ENCODE measurements at regions not wholly inside any gene's neighbourhood (a gene's known extent, or its start where the extent isn't known, plus 50 kb on each side); places are given as distances from the start of the nearest gene placed in this dataset.

DNA sequence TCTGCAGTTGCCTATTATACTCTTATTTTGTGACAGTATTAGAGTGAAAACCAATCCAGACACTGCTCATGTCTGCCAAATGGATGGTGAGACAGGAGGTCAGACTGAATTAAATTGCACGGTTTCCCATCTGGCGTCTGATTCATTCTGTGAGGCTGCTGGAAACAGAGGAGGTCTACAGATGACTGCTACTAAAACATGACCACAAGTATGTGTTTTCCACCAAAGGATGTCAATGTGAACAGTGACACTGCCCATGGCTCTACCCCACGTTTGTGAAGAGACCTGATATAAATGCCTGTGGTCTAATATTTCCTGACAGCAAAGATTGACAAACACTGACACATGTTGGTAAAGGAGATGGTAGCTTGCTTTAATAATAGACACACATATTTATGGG lies 104.3 kb upstream of the ST6GAL2 start:
- Mint-ChIP-seq H3K27me3 (ENCODE audit: low read depth) (no peaks in the 10 kb centered on the region), H3K4me1 (ENCODE audit: low read depth) (no peaks in the 10 kb centered on the region), H3K4me3 (no peak overlapping the region), H3K9me3 (no peaks in the 10 kb centered on the region), H3K27ac (no peak overlapping the region), H3K36me3 (ENCODE audit: insufficient read depth in 2 of 2) (no peaks in the 10 kb centered on the region)
- ATAC-seq (replicated peaks in 1 of 2) (no peak), DNase-seq (no peak)

- no peak for ATAC-seq (replicated peaks in 1 of 2)
- H3K4me1 Mint-ChIP-seq (ENCODE audit: low read depth) = no peaks in the 10 kb centered on the region
- no peak overlapping the region for H3K27ac Mint-ChIP-seq
- no peaks in the 10 kb centered on the region for H3K27me3 Mint-ChIP-seq (ENCODE audit: low read depth)
- H3K9me3 Mint-ChIP-seq = no peaks in the 10 kb centered on the region
- no peaks in the 10 kb centered on the region for H3K36me3 Mint-ChIP-seq (ENCODE audit: insufficient read depth in 2 of 2)
- H3K4me3 Mint-ChIP-seq = no peak overlapping the region
- no peak for DNase-seq
Measured at GRCh38 chr2:106991866-106992265, 105.9 kb upstream of the ST6GAL2 start.

DNA sequence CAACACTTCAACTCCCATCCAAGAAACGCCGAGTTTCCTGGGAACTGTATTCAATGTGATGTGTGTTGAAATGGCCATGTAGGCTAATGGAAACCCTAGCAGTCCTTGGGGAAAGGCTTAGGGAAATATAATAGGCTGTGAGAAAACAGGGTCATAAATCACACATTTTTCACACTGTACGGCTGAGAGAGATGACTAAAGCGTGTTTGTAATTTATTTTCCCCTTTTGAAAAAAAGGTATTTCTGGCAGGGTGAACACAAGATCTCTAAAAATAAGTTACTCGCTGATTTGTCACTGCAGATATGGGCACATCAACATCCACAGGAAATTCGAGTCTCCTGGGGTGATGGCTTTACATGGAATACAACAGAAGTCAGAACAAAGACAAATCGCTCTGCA lies 109.6 kb upstream of the ST6GAL2 start:
- H3K4me3 Mint-ChIP-seq = no peak overlapping the region
- H3K36me3 Mint-ChIP-seq (ENCODE audit: insufficient read depth in 2 of 2) = no peaks in the 10 kb centered on the region
- peaks cover 0 to 2% of the 10 kb centered on the region in 2 donors for H3K9me3 Mint-ChIP-seq
- ATAC-seq (replicated peaks in 1 of 2) = no peak
- no peak overlapping the region for H3K27ac Mint-ChIP-seq
- DNase-seq = no peak
- no peaks in the 10 kb centered on the region for H3K27me3 Mint-ChIP-seq (ENCODE audit: low read depth)
- no peaks in the 10 kb centered on the region for H3K4me1 Mint-ChIP-seq (ENCODE audit: low read depth)

DNA sequence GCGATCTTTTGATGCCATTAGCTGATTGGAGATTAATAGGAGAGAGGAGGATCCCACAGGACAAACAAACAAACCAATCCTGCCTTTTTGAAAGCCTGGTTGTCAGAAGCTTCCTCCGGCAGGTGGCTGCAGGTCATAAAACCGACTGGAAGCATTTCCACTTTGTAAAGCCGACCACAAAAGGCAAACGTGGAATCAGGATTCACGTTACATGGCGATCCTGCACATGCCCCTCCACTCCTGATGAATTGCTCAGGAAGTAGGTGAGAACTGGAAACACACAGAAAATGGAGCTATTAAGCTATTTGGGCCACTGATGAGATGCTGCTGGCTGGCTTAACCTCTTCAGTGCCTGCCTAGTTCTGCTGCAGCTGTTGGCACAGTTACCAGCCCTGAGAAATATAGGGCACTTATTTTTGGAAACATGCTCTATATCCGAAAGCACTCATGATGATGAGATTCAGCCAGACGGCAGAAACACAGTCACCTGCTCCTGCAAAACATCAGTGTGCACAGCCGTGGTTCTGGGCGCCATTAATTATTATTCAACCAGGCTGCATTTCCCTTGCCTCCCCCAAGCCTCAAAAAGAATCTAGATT lies 110.3 kb upstream of the ST6GAL2 start:
- H3K4me3 Mint-ChIP-seq = no peak overlapping the region
- no peaks in the 10 kb centered on the region for H3K4me1 Mint-ChIP-seq (ENCODE audit: low read depth)
- H3K27me3 Mint-ChIP-seq (ENCODE audit: low read depth) = no peaks in the 10 kb centered on the region
- H3K9me3 Mint-ChIP-seq = peaks cover 0 to 2% of the 10 kb centered on the region in 2 donors
- H3K36me3 Mint-ChIP-seq (ENCODE audit: insufficient read depth in 2 of 2) = no peaks in the 10 kb centered on the region
- DNase-seq (no peak), ATAC-seq (replicated peaks in 1 of 2) (no peak)
- H3K27ac Mint-ChIP-seq = no peak overlapping the region

DNA sequence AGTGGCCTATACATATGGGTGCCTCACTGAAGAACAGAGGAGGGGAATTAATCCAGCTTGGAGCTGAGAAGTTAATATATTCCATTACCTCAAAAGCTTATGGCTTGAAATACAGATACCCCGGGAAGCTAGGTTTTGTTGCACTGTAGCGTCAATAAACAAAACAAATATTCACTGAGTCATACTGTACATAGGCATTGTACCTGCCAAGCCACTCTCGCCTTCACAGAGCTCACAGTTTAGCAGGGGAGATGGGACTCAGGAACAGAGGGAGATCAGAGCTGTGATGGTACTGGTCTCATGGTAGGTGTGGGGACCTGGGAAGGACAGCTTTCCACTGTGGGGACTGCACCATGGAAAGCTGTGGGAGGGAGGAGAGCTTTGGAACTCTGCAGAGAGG lies 111.2 kb upstream of the ST6GAL2 start:
- DNase-seq (no peak), ATAC-seq (replicated peaks in 1 of 2) (no peak)
- Mint-ChIP-seq H3K27me3 (ENCODE audit: low read depth) (no peaks in the 10 kb centered on the region), H3K27ac (no peak overlapping the region), H3K4me3 (no peak overlapping the region), H3K9me3 (peaks cover 0 to 2% of the 10 kb centered on the region in 2 donors), H3K36me3 (ENCODE audit: insufficient read depth in 2 of 2) (no peaks in the 10 kb centered on the region), H3K4me1 (ENCODE audit: low read depth) (no peaks in the 10 kb centered on the region)

- no peak for DNase-seq
- H3K4me1 Mint-ChIP-seq (ENCODE audit: low read depth) = no peaks in the 10 kb centered on the region
- H3K36me3 Mint-ChIP-seq (ENCODE audit: insufficient read depth in 2 of 2) = no peaks in the 10 kb centered on the region
Measured at GRCh38 chr2:107001062-107001461, 115.1 kb upstream of the ST6GAL2 start.

DNA sequence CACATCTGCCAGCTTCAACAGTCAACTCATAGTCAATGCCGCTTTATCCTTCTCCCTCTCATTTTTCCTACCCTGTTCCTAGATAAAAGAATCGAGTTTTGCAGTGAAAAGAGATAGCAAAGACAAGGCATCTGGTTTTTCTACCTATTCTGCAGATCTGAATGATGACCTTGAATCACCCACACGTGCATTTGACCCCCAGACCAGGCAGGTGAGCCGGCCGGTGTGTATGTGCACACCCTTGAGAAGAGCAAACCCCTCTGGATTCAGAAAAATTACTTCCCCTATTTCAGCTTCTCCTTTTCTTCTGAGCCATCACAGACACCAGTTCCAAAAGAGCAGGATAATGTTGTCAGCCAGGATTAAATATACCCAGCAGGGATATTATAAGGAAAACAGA lies 115.6 kb upstream of the ST6GAL2 start:
- ATAC-seq (replicated peaks in 1 of 2) = no peak
- Mint-ChIP-seq H3K4me1 (ENCODE audit: low read depth) (no peaks in the 10 kb centered on the region), H3K36me3 (ENCODE audit: insufficient read depth in 2 of 2) (no peaks in the 10 kb centered on the region), H3K27ac (no peak overlapping the region), H3K27me3 (ENCODE audit: low read depth) (no peaks in the 10 kb centered on the region), H3K4me3 (no peak overlapping the region), H3K9me3 (peaks cover 2% of the 10 kb centered on the region in 2 donors)
- DNase-seq = no peak

More at GRCh38 chr2:107001062-107001461, 115.1 kb upstream of the ST6GAL2 start:
- Mint-ChIP-seq H3K9me3 (peaks cover 2% of the 10 kb centered on the region in 2 donors), H3K27ac (no peak overlapping the region), H3K27me3 (ENCODE audit: low read depth) (no peaks in the 10 kb centered on the region), H3K4me3 (no peak overlapping the region)
- ATAC-seq (replicated peaks in 1 of 2) = no peak

DNA sequence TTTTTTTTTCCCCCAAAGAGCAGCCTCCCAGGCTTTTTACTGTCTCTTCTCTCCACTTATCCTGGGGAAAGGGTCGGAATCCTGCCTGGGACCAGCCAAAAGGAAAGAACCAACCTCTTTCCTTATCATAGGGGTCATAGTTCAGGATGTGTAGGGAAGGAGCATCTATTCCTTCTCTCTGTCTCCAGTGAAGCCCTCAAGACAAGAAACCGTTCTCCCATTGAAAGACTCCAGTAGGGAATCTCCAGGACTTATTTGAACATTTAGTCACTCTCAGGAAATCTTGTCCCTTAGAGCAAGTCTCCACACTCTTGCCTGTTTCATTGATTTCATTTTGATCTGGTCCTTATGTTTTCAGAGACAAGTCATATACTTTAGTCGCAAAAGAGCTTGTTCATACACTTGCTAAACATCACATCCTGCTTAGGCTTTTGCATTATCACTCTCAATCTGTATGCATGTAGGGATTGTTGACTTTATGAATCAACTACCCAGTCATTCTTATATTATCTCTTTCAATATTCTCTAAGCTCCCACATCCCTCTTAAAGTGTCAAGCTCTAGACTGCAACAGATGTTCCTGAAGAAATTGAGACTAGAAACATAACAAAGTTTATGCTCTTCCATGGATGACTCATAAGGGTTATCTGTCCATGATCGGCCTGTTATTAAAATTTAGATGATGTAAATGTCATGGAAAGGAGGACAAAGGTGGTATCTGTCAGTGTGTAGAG lies 116.2 kb upstream of the ST6GAL2 start:
- peaks cover 2% of the 10 kb centered on the region in 2 donors for H3K9me3 Mint-ChIP-seq
- H3K36me3 Mint-ChIP-seq (ENCODE audit: insufficient read depth in 2 of 2) = no peaks in the 10 kb centered on the region
- H3K4me3 Mint-ChIP-seq = no peak overlapping the region
- H3K27ac Mint-ChIP-seq = no peak overlapping the region
- ATAC-seq (replicated peaks in 1 of 2) (no peak), DNase-seq (no peak)
- no peaks in the 10 kb centered on the region for H3K27me3 Mint-ChIP-seq (ENCODE audit: low read depth)
- no peaks in the 10 kb centered on the region for H3K4me1 Mint-ChIP-seq (ENCODE audit: low read depth)

DNA sequence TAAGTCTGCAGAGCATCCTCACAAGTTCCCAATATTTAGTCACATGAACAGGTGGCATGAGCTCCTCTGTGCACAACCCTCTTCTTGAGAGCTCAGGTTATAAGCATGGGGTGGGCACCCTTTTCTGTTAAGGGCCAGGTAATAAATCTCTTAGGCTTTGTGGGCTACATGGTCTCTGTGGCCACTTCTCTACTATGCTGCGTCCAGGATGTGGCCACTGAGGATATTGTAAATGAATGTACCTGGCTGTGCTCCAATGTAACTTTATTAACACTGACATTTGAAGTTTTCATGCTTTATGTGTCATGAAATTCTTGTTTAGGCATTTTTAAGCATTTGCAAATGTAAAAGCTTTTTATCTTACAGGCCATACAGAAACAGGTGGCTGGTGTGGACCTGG lies 116.8 kb upstream of the ST6GAL2 start:
- no peaks in the 10 kb centered on the region for H3K27me3 Mint-ChIP-seq (ENCODE audit: low read depth)
- DNase-seq (no peak), ATAC-seq (replicated peaks in 1 of 2) (no peak)
- H3K36me3 Mint-ChIP-seq (ENCODE audit: insufficient read depth in 2 of 2) = no peaks in the 10 kb centered on the region
- H3K4me1 Mint-ChIP-seq (ENCODE audit: low read depth) = no peaks in the 10 kb centered on the region
- H3K9me3 Mint-ChIP-seq = peaks cover 2% of the 10 kb centered on the region in 2 donors
- H3K4me3 Mint-ChIP-seq = no peak overlapping the region
- no peak overlapping the region for H3K27ac Mint-ChIP-seq

DNA sequence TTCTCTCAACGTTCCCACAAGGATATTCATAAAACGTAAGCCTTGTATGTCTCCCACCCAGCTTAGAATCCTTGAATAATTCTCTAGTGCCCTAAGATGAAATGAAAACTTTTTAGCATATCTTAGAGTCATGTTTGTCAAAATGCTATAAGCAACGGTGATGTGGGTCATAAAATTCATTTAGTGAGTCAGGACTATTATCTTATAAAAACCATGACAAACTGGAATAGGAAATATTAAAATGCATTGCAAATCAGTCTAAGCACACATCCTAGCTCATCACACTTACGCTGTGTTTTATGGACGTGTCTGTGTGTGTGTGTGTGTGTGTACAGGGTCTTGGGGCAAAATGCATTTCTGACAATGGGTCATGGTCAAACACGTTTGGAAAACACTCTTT lies 119.9 kb upstream of the ST6GAL2 start:
- Mint-ChIP-seq H3K4me1 (ENCODE audit: low read depth) (no peaks in the 10 kb centered on the region), H3K27ac (no peak overlapping the region), H3K36me3 (ENCODE audit: insufficient read depth in 2 of 2) (no peaks in the 10 kb centered on the region), H3K9me3 (peaks cover 0 to 2% of the 10 kb centered on the region in 2 donors), H3K4me3 (no peak overlapping the region), H3K27me3 (ENCODE audit: low read depth) (no peaks in the 10 kb centered on the region)
- DNase-seq (no peak), ATAC-seq (replicated peaks in 1 of 2) (no peak)

DNA sequence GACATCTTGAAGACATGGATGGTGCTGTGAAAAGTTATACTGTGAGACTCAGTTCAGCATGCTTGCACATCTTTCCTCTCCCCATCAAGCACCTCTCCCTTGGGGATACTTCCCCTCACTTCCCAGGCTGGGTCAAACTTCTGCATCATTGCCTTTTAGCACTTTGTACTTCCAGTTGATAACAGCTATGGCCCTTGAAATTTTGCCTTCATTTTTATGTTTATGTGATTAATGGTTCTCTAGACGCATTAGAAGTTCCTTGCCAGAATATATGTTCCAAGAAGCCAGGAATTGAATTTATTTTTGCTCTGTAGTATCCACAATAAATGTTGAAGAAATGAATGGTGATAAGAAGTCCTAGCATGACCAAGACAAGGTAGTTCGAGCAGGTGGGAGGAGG lies 120.9 kb upstream of the ST6GAL2 start:
- Mint-ChIP-seq H3K27ac (no peak overlapping the region), H3K9me3 (peaks cover 0 to 2% of the 10 kb centered on the region in 2 donors), H3K4me1 (ENCODE audit: low read depth) (no peaks in the 10 kb centered on the region), H3K4me3 (no peak overlapping the region), H3K36me3 (ENCODE audit: insufficient read depth in 2 of 2) (no peaks in the 10 kb centered on the region), H3K27me3 (ENCODE audit: low read depth) (no peaks in the 10 kb centered on the region)
- no peak for ATAC-seq (replicated peaks in 1 of 2)
- DNase-seq = no peak

DNA sequence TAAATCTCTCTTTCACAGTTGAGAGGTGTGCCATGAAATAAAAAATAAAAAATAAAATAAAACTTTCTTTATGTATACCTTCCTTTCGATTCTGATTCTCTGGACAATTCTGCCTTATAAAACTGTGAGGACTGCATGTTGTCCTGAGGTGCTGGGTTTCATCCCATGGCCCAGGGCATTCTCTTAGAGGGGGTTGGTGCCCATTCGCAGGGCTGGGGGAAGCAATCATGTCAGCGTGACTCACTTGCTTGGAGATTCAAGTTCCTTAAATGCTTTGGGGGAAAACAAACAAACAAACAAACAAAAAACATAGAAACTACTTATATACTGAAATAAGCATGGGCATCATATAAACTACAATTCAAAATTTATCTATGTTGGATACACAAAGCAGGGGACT lies 122.0 kb upstream of the ST6GAL2 start:
- no peaks in the 10 kb centered on the region for H3K4me1 Mint-ChIP-seq (ENCODE audit: low read depth)
- no peak for ATAC-seq (replicated peaks in 1 of 2)
- no peak for DNase-seq
- H3K9me3 Mint-ChIP-seq = peaks cover 0 to 2% of the 10 kb centered on the region in 2 donors
- H3K27ac Mint-ChIP-seq = no peak overlapping the region
- no peak overlapping the region for H3K4me3 Mint-ChIP-seq
- H3K27me3 Mint-ChIP-seq (ENCODE audit: low read depth) = no peaks in the 10 kb centered on the region
- no peaks in the 10 kb centered on the region for H3K36me3 Mint-ChIP-seq (ENCODE audit: insufficient read depth in 2 of 2)

DNA sequence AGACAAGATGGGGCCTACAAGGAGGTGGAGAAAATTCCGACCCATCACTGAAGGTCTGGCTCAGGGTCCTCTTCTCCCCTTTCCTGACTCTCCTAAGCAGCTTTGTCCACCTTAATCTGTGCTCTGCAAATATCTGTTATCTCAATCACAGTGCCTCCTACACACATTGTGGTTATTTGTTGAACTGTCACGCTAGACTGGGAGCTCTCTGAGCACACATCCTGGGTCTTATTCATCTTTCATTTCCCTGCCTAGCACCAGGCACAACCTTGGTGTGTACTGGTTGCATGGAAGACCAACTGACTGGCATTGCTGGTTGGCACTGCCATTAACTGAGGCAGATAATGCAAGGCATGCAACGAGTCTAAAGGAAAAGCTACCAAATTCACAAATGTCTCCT lies 122.9 kb upstream of the ST6GAL2 start:
- H3K4me3 Mint-ChIP-seq = no peak overlapping the region
- no peak for DNase-seq

DNA sequence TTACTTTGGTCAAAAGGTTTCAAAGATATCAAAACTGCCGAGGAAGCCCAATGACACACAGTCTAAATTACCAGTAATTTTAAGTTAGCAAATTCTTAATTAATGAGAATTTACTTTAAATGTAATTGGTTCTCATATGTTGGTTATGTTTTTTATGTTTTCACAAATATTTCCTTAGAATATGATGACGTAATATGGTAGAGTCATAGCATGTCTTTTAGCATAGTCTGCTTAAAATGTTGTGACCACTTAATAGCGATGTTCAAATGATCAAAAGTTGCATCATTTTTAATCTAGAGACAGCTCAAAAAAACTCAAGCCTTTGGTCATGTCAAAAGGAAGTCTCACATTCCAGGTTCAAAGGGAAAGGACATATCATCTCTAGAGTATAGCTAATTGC lies 123.3 kb upstream of the ST6GAL2 start:
- Mint-ChIP-seq H3K9me3 (peaks cover 0 to 2% of the 10 kb centered on the region in 2 donors), H3K4me3 (no peak overlapping the region), H3K27ac (no peak overlapping the region), H3K36me3 (ENCODE audit: insufficient read depth in 2 of 2) (no peaks in the 10 kb centered on the region), H3K4me1 (ENCODE audit: low read depth) (no peaks in the 10 kb centered on the region), H3K27me3 (ENCODE audit: low read depth) (no peaks in the 10 kb centered on the region)
- DNase-seq = no peak
- ATAC-seq (replicated peaks in 1 of 2) = no peak

More for the DNA sequence above, 122.9 kb upstream of the ST6GAL2 start:
- Mint-ChIP-seq H3K27me3 (ENCODE audit: low read depth) (no peaks in the 10 kb centered on the region), H3K9me3 (peaks cover 0 to 2% of the 10 kb centered on the region in 2 donors), H3K4me1 (ENCODE audit: low read depth) (no peaks in the 10 kb centered on the region), H3K36me3 (ENCODE audit: insufficient read depth in 2 of 2) (no peaks in the 10 kb centered on the region), H3K27ac (no peak overlapping the region)
- no peak for ATAC-seq (replicated peaks in 1 of 2)
